H9 (cell line): ENCODE measurements at regions not wholly inside any gene's neighbourhood (a gene's known extent, or its start where the extent isn't known, plus 50 kb on each side); places are given as distances from the start of the nearest gene placed in this dataset.

Source experiments
- DNase-seq: peaks from one replicate; pipeline ENCODE4 v3.0.0-alpha.2; 2017
- H2AFZ ChIP-seq: one replicate; pipeline ENCODE4 v1.6.1; 2013; ENCODE audit warnings: mild to moderate bottlenecking, low read length, control low read depth, moderate library complexity
- H2AK5ac ChIP-seq: 2 replicates; pipeline ENCODE4 v1.6.1; 2013; ENCODE audit warnings: low read length, control low read depth, mixed read lengths; ENCODE audit not compliant: insufficient read length
- H2BK120ac ChIP-seq: one replicate; pipeline ENCODE4 v1.6.1; 2013; ENCODE audit warnings: low read depth, mild to moderate bottlenecking, low read length, control low read depth, inconsistent platforms; ENCODE audit not compliant: poor library complexity, severe bottlenecking
- H2BK12ac ChIP-seq: 2 replicates; pipeline ENCODE4 v1.6.1; 2013; ENCODE audit warnings: low read length, control low read depth, mixed read lengths, low read depth; ENCODE audit not compliant: insufficient read length
- H2BK15ac ChIP-seq: 2 replicates; pipeline ENCODE4 v1.6.1; 2013; ENCODE audit warnings: low read depth, low read length, control low read depth
- H2BK20ac ChIP-seq: one replicate; pipeline ENCODE4 v1.6.1; 2013; ENCODE audit warnings: low read depth, mild to moderate bottlenecking, low read length, control low read depth, inconsistent platforms; ENCODE audit not compliant: poor library complexity, severe bottlenecking
- H2BK5ac ChIP-seq: 2 replicates; pipeline ENCODE4 v1.6.1; 2013; ENCODE audit warnings: low read length, control low read depth, mixed read lengths; ENCODE audit not compliant: insufficient read length
- H3K14ac ChIP-seq: 2 replicates; pipeline ENCODE4 v1.6.1; 2013; ENCODE audit warnings: low read length, control low read depth; ENCODE audit not compliant: insufficient read depth
- H3K18ac ChIP-seq: 2 replicates; pipeline ENCODE4 v1.6.1; 2013; ENCODE audit warnings: low read depth, mild to moderate bottlenecking, mixed read lengths, low read length, control low read depth; ENCODE audit not compliant: insufficient read length
- H3K23ac ChIP-seq: 2 replicates; pipeline ENCODE4 v1.6.1; 2013; ENCODE audit warnings: low read length, control low read depth, mixed read lengths, low read depth; ENCODE audit not compliant: insufficient read length
- H3K23me2 ChIP-seq: 2 replicates; pipeline ENCODE4 v1.6.1; 2013; ENCODE audit warnings: low read depth, mild to moderate bottlenecking, mixed read lengths, low read length, control low read depth; ENCODE audit not compliant: insufficient read length, poor library complexity, severe bottlenecking
- H3K27ac ChIP-seq: 2 replicates; pipeline ENCODE4 v1.5.1; 2013; ENCODE audit warnings: low read length, control low read depth, mixed read lengths, low read depth; ENCODE audit not compliant: insufficient read length
- H3K27me3 ChIP-seq: 2 replicates; pipeline ENCODE4 v1.6.1; 2013; ENCODE audit warnings: low read length, control low read depth, inconsistent platforms; ENCODE audit not compliant: insufficient read depth
- H3K4ac ChIP-seq: 2 replicates; pipeline ENCODE4 v1.6.1; 2013; ENCODE audit warnings: low read depth, mild to moderate bottlenecking, control low read depth, inconsistent platforms, low read length, moderate library complexity
- H3K4me1 ChIP-seq: 2 replicates; pipeline ENCODE4 v1.6.1; 2013; ENCODE audit warnings: low read length, control low read depth, inconsistent platforms; ENCODE audit not compliant: insufficient read depth
- H3K4me2 ChIP-seq: 2 replicates; pipeline ENCODE4 v1.6.1; 2013; ENCODE audit warnings: low read length, control low read depth, mixed read lengths; ENCODE audit not compliant: insufficient read length, insufficient read depth
- H3K56ac ChIP-seq: 2 replicates; pipeline ENCODE4 v1.6.1; 2013; ENCODE audit warnings: low read depth, mild to moderate bottlenecking, mixed read lengths, low read length, control low read depth; ENCODE audit not compliant: insufficient read length
- H3K79me1 ChIP-seq: 2 replicates; pipeline ENCODE4 v1.6.1; 2013; ENCODE audit warnings: low read depth, mild to moderate bottlenecking, moderate library complexity, low read length, control low read depth, inconsistent platforms; ENCODE audit not compliant: insufficient read depth, poor library complexity, severe bottlenecking
- H3K79me2 ChIP-seq: 2 replicates; pipeline ENCODE4 v1.6.1; 2013; ENCODE audit warnings: low read length, control low read depth, inconsistent platforms; ENCODE audit not compliant: insufficient read depth
- H3K9ac ChIP-seq: 2 replicates; pipeline ENCODE4 v1.6.1; 2013; ENCODE audit warnings: low read length, control low read depth, mixed read lengths; ENCODE audit not compliant: insufficient read length; ENCODE audit errors: extremely low read depth
- H3K9me3 ChIP-seq: one replicate; pipeline ENCODE4 v1.6.1; 2013; ENCODE audit warnings: low read depth, low read length, inconsistent platforms; ENCODE audit not compliant: control insufficient read depth
- H3T11ph ChIP-seq: one replicate; pipeline ENCODE4 v1.6.1; 2013; ENCODE audit warnings: mild to moderate bottlenecking, low read length, control low read depth, inconsistent platforms
- H4K20me1 ChIP-seq: one replicate; pipeline ENCODE4 v1.6.1; 2013; ENCODE audit not compliant: control insufficient read depth, insufficient read length, insufficient read depth
- H4K5ac ChIP-seq: 2 replicates; pipeline ENCODE4 v1.6.1; 2013; ENCODE audit warnings: low read depth, mild to moderate bottlenecking, mixed read lengths, low read length, control low read depth; ENCODE audit not compliant: insufficient read length
- H4K8ac ChIP-seq: replicated peaks from 2 replicates; pipeline ENCODE4 v1.6.1; 2013; ENCODE audit warnings: low read length, control low read depth, mixed read lengths, low read depth; ENCODE audit not compliant: insufficient read length
- H4K91ac ChIP-seq: 2 replicates; pipeline ENCODE4 v1.6.1; 2013; ENCODE audit warnings: low read depth, mild to moderate bottlenecking, moderate library complexity, mixed read lengths, low read length, control low read depth; ENCODE audit not compliant: insufficient read length
- H3K27ac Mint-ChIP-seq, 3 experiments: 2 replicates in 2 of 3; 3 replicates in 1 of 3; pipeline ENCODE4 v1.8.0; 2020 to 2021; ENCODE audit warnings: mixed read lengths in 3 of 3, mild to moderate bottlenecking in 1 of 3, moderate library complexity in 1 of 3
- H3K27me3 Mint-ChIP-seq: 2 replicates; pipeline ENCODE4 v1.8.0; 2021; ENCODE audit warnings: low read depth, mild to moderate bottlenecking, moderate library complexity, mixed read lengths
- H3K36me3 Mint-ChIP-seq, 3 experiments: 2 replicates in 2 of 3; 3 replicates in 1 of 3; pipeline ENCODE4 v1.8.0; 2020 to 2021; ENCODE audit warnings: low read depth in 3 of 3, mixed read lengths in 3 of 3; ENCODE audit not compliant: insufficient read depth in 1 of 3
- H3K4me1 Mint-ChIP-seq, 2 experiments: 2 replicates each; pipeline ENCODE4 v1.8.0; 2020; ENCODE audit warnings: mixed read lengths in 2 of 2
- H3K4me3 Mint-ChIP-seq, 2 experiments: 2 replicates in 1 of 2; 3 replicates in 1 of 2; pipeline ENCODE4 v1.8.0; 2020 to 2021; ENCODE audit warnings: mild to moderate bottlenecking in 2 of 2, mixed read lengths in 2 of 2, moderate library complexity in 1 of 2
- H3K9me3 Mint-ChIP-seq, 2 experiments: 2 replicates in 1 of 2; 3 replicates in 1 of 2; pipeline ENCODE4 v1.8.0; 2020; ENCODE audit warnings: mild to moderate bottlenecking in 2 of 2, mixed read lengths in 2 of 2, moderate library complexity in 1 of 2
- CTCF ChIP-seq: fragments of 200-600 bp; sonication (generic); conservative IDR thresholded peaks from 3 replicates; pipeline ENCODE4 v1.8.0; 2021; ENCODE audit warnings: antibody characterized with exemption, mild to moderate bottlenecking

- no peak overlapping the region for H3K27ac Mint-ChIP-seq
- Histone ChIP-seq H3K9me3 (no peaks in the 10 kb centered on the region), H4K8ac (no peak overlapping the region), H3K79me1 (no peaks in the 10 kb centered on the region), H2AK5ac (no peak overlapping the region), H3K4me2 (no peak overlapping the region), H3T11ph (no peak overlapping the region), H3K27ac (no peak overlapping the region), H4K91ac (no peak overlapping the region), H3K23me2 (no peaks in the 10 kb centered on the region), H2BK12ac (no peak overlapping the region), H3K18ac (no peak overlapping the region), H3K4ac (no peak overlapping the region), H3K9ac (no peak overlapping the region), H2BK5ac (no peak overlapping the region), H2BK20ac (no peak overlapping the region), H2BK15ac (no peak overlapping the region), H4K5ac (no peak overlapping the region), H3K14ac (no peak overlapping the region), H3K23ac (no peak overlapping the region), H3K4me1 (no peaks in the 10 kb centered on the region), H2BK120ac (no peak overlapping the region), H4K20me1 (no peaks in the 10 kb centered on the region), H3K79me2 (no peaks in the 10 kb centered on the region), H2AFZ (no peak overlapping the region), H3K56ac (no peak overlapping the region), H3K27me3 (no peaks in the 10 kb centered on the region)
- DNase-seq: no peak
- H3K4me1 Mint-ChIP-seq: no peaks in the 10 kb centered on the region
- TF ChIP-seq CTCF: no peak
- H3K36me3 Mint-ChIP-seq: no peaks in the 10 kb centered on the region
- H3K27me3 Mint-ChIP-seq: no peaks in the 10 kb centered on the region
- H3K9me3 Mint-ChIP-seq: peaks cover 4 to 7% of the 10 kb centered on the region in 2 experiments; a peak in 3 of 5 replicates
- H3K4me3 Mint-ChIP-seq: no peak overlapping the region
Measured at GRCh38 chr1:240019524-240019923, 72.2 kb upstream of the FMN2 start.
